ENCODE measurements at regions not wholly inside any gene's neighbourhood (a gene's known extent, or its start where the extent isn't known, plus 50 kb on each side); places are given as distances from the start of the nearest gene placed in this dataset.
"Not testable (repeated sequence)": the region's sequence is repeated elsewhere in the genome, so short reads cannot be mapped to it uniquely, and the experiment has no call there.

DNA sequence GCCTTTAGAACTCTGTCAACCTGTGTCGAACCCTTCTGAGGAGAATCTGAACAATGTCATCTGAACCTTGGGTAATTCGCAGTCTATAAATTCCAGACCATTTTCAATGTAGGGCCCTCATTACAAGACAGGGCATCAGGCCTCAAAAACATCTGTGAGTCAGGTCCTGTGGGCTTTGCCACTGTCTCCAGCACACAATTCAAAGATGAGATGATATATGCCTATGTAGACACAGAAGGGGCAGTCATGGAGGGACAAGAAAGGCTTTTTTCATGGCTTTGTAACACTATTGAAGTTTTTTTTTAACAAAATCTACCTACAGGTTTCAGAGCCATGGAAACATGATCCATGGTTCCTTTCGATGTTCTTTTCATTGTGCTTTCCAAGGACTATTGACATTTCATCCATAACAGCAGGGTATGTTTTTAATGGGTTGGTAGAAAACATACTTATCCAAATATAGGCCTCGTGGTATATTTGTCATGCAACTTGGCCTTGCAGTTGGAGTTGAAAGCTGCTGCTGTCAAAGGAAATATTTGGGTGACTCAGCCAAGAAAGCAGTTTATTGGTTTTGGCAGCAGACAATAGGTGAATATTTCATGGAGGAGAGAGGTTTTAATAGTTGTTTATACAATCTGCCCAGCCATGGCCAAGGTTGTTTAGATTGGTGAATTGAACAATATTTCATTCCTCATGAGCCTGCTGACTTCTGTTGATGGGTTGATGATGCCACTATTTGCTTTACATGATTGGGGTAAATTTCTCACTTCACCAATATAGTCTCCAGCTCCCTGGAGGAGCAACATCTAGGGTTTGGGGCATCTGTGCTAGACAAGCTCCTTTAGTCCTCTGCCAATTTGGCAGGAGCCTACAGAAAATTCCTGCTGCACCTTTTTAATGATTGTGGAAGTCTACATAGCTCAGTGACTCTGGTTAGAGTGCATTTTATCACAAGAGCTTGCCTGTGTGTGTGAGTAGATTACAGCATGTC, 158.4 kb upstream of the TMEM72 start:
- Mint-ChIP-seq H3K4me3 (ENCODE audit: low read depth, unreplicated experiment) (no peak overlapping the region), H3K4me1 (ENCODE audit: low read depth, unreplicated experiment) (peaks cover 27% of the 10 kb centered on the region), H3K36me3 (ENCODE audit: insufficient read depth, unreplicated experiment) (no peaks in the 10 kb centered on the region), H3K27ac (ENCODE audit: unreplicated experiment) (no peak overlapping the region), H3K9me3 (ENCODE audit: low read depth, unreplicated experiment) (no peaks in the 10 kb centered on the region), H3K27me3 (ENCODE audit: unreplicated experiment) (peaks cover 21% of the 10 kb centered on the region)
- intact Hi-C loops (cut with micrococcal nuclease; ENCODE audit: unreplicated experiment): no loop called here
- CTCF ChIA-PET: no interaction called here
- TF ChIP-seq, protein P1, sequence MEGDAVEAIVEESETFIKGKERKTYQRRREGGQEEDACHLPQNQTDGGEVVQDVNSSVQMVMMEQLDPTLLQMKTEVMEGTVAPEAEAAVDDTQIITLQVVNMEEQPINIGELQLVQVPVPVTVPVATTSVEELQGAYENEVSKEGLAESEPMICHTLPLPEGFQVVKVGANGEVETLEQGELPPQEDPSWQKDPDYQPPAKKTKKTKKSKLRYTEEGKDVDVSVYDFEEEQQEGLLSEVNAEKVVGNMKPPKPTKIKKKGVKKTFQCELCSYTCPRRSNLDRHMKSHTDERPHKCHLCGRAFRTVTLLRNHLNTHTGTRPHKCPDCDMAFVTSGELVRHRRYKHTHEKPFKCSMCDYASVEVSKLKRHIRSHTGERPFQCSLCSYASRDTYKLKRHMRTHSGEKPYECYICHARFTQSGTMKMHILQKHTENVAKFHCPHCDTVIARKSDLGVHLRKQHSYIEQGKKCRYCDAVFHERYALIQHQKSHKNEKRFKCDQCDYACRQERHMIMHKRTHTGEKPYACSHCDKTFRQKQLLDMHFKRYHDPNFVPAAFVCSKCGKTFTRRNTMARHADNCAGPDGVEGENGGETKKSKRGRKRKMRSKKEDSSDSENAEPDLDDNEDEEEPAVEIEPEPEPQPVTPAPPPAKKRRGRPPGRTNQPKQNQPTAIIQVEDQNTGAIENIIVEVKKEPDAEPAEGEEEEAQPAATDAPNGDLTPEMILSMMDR (IDR thresholded peaks at IDR 0.05; ENCODE audit: unreplicated experiment): no peak
- BruUV-seq (replicated peaks): no TSS peak
- peak; percentile 26 for DNase-seq

DNA sequence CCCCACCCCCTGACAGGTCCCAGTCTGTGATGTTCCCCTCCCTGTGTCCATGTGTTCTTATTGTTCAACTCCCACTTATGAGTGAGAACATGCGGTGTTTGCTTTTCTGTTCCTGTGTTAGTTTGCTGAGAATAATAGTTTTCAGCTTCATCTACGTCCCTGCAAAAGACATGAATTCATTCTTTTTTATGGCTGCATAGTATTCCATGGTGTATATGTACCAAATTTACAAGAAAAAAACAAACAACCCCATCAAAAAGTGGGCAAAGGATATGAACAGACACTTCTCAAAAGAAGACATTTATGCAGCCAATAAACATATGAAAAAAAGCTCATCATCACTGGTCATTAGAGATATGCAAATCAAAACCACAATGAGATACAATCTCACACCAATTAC, 156.8 kb upstream of the TMEM72 start:
- peaks cover 27% of the 10 kb centered on the region for H3K4me1 Mint-ChIP-seq (ENCODE audit: low read depth, unreplicated experiment)
- H3K36me3 Mint-ChIP-seq (ENCODE audit: insufficient read depth, unreplicated experiment); BruUV-seq (replicated peaks); CTCF ChIA-PET; DNase-seq; intact Hi-C loops (cut with micrococcal nuclease; ENCODE audit: unreplicated experiment); H3K9me3 Mint-ChIP-seq (ENCODE audit: low read depth, unreplicated experiment); H3K27ac Mint-ChIP-seq (ENCODE audit: unreplicated experiment); H3K4me3 Mint-ChIP-seq (ENCODE audit: low read depth, unreplicated experiment): not testable (repeated sequence)
- peaks cover 14% of the 10 kb centered on the region for H3K27me3 Mint-ChIP-seq (ENCODE audit: unreplicated experiment)

DNA sequence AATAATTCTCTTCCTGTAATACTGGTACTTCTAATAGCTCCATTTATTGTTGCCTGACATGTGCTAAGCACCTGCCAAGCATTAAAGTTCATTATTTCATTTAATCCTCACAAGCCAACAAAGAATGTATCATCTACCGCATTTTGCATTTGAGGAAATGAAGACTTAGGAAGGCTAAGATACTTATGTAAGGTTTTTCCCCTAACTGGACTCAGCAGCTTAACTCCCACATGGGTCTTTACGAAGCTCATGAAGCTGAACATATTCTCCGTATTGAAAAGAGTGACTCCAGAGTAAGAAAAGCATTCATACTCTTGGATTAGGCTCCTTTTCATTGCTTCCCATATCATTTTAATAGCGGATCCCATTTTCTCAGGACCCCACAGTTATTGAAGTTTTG, 155.7 kb upstream of the TMEM72 start:
- H3K36me3 Mint-ChIP-seq (ENCODE audit: insufficient read depth, unreplicated experiment): no peaks in the 10 kb centered on the region

DNA sequence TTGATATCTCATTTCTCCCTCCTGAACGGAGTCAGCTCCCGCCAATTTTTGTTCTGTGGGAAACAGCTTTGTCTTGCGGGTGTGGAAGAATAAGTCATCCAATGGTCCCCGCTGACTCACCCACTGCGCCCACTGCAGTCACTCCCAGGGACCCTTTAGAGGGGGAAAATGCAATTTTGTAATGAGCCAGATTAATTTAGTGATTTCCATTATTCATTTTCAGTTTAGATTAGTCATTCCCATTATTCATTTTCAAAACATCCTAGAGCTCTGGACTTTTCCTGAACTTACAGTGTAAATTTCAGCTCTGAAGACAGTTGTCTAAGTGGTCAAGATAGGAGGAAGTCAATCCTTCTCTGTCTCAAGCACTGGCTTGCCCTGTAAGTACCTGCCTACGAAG, 154.9 kb upstream of the TMEM72 start:
- Mint-ChIP-seq H3K36me3 (ENCODE audit: insufficient read depth, unreplicated experiment) (no peaks in the 10 kb centered on the region), H3K27me3 (ENCODE audit: unreplicated experiment) (peaks cover 18% of the 10 kb centered on the region), H3K4me3 (ENCODE audit: low read depth, unreplicated experiment) (no peak overlapping the region), H3K9me3 (ENCODE audit: low read depth, unreplicated experiment) (no peaks in the 10 kb centered on the region), H3K27ac (ENCODE audit: unreplicated experiment) (no peak overlapping the region), H3K4me1 (ENCODE audit: low read depth, unreplicated experiment) (peaks cover 27% of the 10 kb centered on the region)
- intact Hi-C loops (cut with micrococcal nuclease; ENCODE audit: unreplicated experiment): no loop called here
- DNase-seq: no peak
- TF ChIP-seq, protein P1 (IDR thresholded peaks at IDR 0.05; ENCODE audit: unreplicated experiment): no peak
- no TSS peak for BruUV-seq (replicated peaks)
- CTCF ChIA-PET: no interaction called here

More for the DNA sequence above, 155.7 kb upstream of the TMEM72 start:
- H3K9me3 Mint-ChIP-seq (ENCODE audit: low read depth, unreplicated experiment): no peaks in the 10 kb centered on the region
- intact Hi-C loops (cut with micrococcal nuclease; ENCODE audit: unreplicated experiment): no loop called here
- BruUV-seq (replicated peaks): no TSS peak
- H3K27ac Mint-ChIP-seq (ENCODE audit: unreplicated experiment): no peak overlapping the region
- TF ChIP-seq, protein P1 (IDR thresholded peaks at IDR 0.05; ENCODE audit: unreplicated experiment): no peak
- H3K27me3 Mint-ChIP-seq (ENCODE audit: unreplicated experiment): peaks cover 18% of the 10 kb centered on the region
- CTCF ChIA-PET: interaction anchor here (0.6 kb wide), 1 partner anchor 958 kb away, joined by 4 read pairs; no protein-coding TSS in a partner anchor
- no peak overlapping the region for H3K4me3 Mint-ChIP-seq (ENCODE audit: low read depth, unreplicated experiment)
- no peak for DNase-seq
- peaks cover 27% of the 10 kb centered on the region for H3K4me1 Mint-ChIP-seq (ENCODE audit: low read depth, unreplicated experiment)

Measured in Calu3 (cell line).